GM19193 (cell line): ENCODE measurements at regions not wholly inside any gene's neighbourhood (a gene's known extent, or its start where the extent isn't known, plus 50 kb on each side); places are given as distances from the start of the nearest gene placed in this dataset.

ENCODE experiments used
- POLR2A ChIP-seq: IDR thresholded peaks from 4 replicates; pipeline ENCODE4 v1.6.1; 2011; ENCODE audit not compliant: insufficient read depth, insufficient read length; ENCODE audit errors: extremely low read depth

GRCh38 chr3:158954420-158954819, 152.6 kb downstream of the MFSD1 start:
- TF ChIP-seq POLR2A, result no peak

DNA sequence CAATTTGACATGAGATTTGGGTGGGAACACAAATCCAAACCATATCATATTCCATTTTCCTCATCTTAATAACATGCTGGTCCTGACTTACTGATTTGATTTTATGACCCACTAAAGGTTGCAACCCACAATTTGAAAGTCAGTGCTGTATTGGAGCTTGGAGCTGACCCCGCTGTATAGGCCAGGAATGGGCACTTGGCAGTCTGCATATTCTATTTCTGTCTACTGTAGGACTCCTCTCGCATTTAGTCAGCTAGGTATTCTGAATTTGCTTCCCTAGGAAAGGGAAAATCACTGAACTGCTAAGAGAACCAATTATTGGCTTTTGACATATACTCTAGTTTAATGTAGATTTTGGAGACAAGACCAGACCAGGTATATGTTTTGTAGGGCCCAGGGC, 157.0 kb downstream of the MFSD1 start:
- TF ChIP-seq POLR2A, result no peak

GRCh38 chr3:158961471-158961870, 159.6 kb downstream of the MFSD1 start:
- TF ChIP-seq POLR2A, result no peak

GRCh38 chr3:158961911-158962310, 160.1 kb downstream of the MFSD1 start:
- TF ChIP-seq POLR2A, result no peak

DNA sequence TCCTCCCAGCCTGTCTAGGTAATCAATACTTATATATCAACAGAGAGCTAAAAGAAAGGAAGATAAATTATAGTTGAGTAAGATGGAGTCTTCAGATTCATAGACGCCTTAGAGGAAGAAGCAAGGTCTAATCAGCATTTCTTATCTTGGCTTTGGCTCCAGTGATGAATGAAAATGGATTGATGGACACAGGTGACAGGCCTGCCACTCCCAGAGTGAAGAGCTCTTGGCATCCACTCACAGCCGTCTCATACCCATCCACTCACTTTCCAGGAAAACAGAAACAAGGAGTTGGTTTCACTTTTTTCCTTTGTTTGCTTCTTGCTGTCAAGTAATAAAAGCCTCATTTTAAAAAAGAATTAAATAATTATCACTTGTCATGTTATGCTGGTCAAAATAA, 168.2 kb downstream of the MFSD1 start:
- no peak for TF ChIP-seq POLR2A

GRCh38 chr3:158974904-158975303, 173.1 kb downstream of the MFSD1 start:
- no peak for TF ChIP-seq POLR2A

- no peak for TF ChIP-seq POLR2A
Observed at GRCh38 chr3:158976966-158977365, 175.1 kb downstream of the MFSD1 start.

DNA sequence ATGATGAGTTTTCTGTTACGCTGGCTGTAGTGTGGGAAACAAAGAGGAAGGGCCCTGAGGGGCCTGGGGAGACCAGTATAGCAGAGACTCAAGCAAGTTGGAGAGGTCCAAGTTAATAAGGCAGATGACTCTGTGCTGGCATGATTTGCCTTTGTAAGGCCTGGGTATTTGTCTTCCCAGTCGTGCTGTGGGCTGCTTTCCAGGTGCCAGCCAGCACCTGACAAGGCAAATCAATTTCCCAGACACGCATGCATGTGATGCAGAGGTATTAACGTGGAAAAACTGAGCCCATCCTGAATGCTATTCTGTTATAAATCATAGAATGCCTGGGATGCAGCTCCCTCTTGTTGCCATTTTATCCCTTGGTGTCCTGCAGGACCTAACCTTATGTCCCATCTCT, 175.6 kb downstream of the MFSD1 start:
- no peak for TF ChIP-seq POLR2A

DNA sequence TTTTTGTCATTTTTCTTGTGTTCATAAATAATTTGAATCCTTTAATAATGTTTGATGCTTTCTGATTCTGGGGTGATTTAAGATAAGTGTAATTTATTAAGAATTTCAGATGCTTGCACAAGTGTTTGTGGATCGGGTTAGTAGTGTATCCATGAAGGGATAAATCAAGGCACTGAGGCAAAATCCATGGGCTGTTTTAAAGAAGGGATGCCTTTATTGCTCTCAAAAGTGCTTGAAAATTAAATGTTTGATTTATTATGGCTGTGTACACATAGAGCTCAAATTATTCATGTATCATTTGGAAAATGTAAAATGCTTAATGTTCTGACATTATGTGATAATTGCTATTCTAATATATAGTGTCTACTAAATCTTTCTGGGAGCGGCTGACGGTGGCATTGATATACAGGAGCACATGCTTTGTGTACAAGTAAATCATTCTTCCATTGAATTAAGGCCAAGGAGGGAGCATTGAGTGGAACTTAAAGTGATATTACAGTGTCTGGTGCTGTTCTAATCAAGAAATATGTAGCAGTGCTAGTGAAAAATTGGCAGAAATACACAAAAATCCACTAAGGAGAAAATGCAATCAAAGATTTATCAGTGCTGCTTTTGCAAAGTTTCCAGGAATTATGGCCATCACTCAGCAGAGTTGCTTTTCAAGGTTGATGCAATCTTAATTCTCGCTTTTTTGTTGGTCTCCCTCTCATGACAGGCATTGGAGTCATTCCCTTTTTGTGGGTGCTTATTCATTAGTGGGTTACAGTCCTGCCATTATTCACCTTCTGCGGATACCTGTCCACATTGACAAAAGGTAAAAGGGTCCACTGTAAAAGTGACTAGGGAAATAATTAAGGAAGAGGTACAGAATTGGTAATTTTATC, 181.6 kb downstream of the MFSD1 start:
- TF ChIP-seq POLR2A, result no peak

DNA sequence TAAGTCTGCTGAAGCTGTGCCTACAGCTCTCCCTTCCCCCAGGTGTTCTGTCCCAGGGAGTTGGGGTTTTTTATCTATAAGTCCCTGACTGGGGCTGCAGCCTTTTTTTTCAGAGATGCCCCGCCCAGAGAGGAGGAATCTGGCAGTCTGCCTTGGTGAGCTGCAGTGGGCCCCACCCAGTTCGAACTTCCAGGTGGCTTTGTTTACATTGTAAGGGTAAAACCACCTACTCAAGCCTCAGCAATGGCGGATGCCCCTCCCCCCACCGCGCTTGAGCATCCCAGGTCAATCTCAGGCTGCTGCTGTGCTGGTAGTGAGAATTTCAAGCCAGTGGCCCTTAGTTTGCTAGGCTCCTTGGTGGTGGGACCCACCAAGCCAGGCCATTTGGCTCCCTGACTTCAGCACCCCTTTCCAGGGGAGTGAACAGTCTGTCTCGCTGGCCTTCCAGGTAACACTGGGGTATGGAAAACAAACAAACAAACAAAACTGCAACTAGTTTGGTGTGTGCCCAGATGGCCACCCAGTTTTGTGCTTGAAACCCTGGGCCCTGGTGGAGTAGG, 189.4 kb downstream of the MFSD1 start:
- TF ChIP-seq POLR2A, result no peak

DNA sequence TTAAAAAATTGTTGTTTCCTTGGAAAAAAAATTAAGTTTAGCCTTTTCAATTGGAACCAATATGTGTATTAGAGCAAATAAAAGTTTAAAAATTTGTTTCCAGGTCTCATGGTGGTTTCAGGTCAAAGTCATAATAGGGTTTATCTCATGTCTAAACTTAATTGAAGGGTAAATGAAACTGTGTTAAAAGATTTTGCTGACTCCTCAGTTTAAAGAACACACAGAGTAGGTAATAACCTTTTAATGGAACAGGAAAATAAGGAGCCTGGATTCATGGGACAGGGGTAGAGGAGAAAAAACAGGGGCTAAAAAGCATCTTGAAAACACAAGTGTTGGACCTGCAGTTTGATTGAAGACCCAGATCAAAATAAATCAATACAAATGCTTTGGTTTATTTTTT, 190.6 kb downstream of the MFSD1 start:
- TF ChIP-seq POLR2A, result no peak

- TF ChIP-seq POLR2A, result no peak
Observed at GRCh38 chr3:158994386-158994785, 192.5 kb downstream of the MFSD1 start.

DNA sequence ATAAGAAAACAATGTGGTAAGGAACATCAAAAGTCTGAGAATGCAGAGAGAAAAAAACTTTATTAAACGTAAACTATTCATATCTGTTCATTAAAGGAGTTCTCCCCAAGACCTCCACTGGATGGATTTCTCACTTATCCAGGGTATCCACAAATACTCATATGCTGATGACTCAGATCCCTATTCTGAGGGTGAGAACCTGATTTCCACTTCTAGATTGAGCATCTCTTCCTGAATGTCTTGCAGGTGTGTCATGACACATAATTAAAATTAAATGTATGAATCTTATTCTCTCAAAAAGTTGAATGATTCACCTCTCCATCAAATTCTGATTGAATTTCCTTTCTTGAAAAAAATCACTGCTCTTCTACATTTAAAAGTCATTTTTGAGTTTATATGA, 199.9 kb downstream of the MFSD1 start:
- no peak for TF ChIP-seq POLR2A

DNA sequence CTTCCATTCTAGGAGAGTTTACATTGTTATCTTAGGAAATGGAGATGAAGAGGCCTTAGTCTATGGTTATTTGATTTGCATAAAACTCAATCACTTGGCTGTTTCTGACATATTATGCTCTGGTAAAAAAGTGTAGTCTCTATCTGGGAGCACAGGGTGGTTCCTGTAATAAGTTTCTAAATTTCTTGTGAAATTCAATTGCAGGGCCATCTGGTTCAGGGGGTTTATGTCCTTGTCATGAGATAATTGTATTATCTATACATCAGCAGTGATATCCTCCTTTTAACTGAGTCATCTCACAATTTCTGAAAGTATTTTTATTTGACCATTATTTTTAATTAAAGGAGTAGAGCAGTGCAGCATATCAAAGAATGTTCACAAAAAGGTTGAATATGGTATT, 203.3 kb downstream of the MFSD1 start:
- no peak for TF ChIP-seq POLR2A

- no peak for TF ChIP-seq POLR2A
Observed at GRCh38 chr3:159007331-159007730, 205.5 kb downstream of the MFSD1 start.

DNA sequence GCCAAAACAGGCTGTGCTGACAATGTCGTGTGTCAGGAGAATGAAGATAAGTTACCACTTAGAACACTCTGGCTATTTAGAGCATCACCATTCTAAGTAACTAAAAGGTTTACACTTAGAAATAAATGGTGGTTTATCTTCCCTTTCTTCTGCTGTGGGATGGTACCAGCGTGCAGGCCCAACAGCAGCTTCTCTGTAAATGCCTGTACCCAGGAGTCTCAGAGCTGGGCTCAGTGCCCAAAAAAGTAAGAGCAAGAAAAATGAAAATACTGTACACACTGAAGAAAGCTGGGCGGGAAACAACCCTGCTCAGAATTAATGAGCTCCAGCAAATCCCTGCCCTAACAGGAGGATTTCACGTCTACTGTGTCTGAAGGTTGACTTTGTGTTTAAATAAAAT, 206.5 kb downstream of the MFSD1 start:
- no peak for TF ChIP-seq POLR2A
